Keratinocyte (primary cell): ENCODE measurements at regions not wholly inside any gene's neighbourhood (a gene's known extent, or its start where the extent isn't known, plus 50 kb on each side); places are given as distances from the start of the nearest gene placed in this dataset.

Source experiments
- CTCF ChIP-seq, 3 experiments: IDR thresholded peaks in 1 of 3; conservative IDR thresholded peaks in 1 of 3; optimal IDR thresholded peaks in 1 of 3; 2 replicates in 2 of 3; 3 replicates in 1 of 3; pipeline versions ENCODE3 to v1.5.1; 2011; ENCODE audit warnings: low read length in 3 of 3, mild to moderate bottlenecking in 3 of 3, moderate library complexity in 2 of 3, control low read depth in 1 of 3, inconsistent platforms in 1 of 3; ENCODE audit not compliant: insufficient read depth in 2 of 3; ENCODE audit errors: extremely low read depth in 1 of 3
- EZH2 ChIP-seq: IDR thresholded peaks from one replicate; pipeline ENCODE4 v1.6.1; 2012; ENCODE audit warnings: inconsistent platforms, mild to moderate bottlenecking, low read length, moderate library complexity

GRCh38 chr20:39954621-39955020 lies 734.4 kb downstream of the MAFB start:
- TF ChIP-seq CTCF (optimal IDR thresholded peaks at IDR 0.05 in 1 of 3, IDR thresholded peaks at IDR 0.05 in 1 of 3, conservative IDR thresholded peaks at IDR 0.05 in 1 of 3; ENCODE audit: extremely low read depth in 1 of 3, insufficient read depth in 2 of 3, low read length in 3 of 3) (no peak), EZH2 (no peak)
